Islet of Langerhans (tissue), 1 donor: ENCODE measurements at regions not wholly inside any gene's neighbourhood (a gene's known extent, or its start where the extent isn't known, plus 50 kb on each side); places are given as distances from the start of the nearest gene placed in this dataset.

Source experiments
- FAIRE-seq: peaks from one replicate; lab custom pipeline; 2011; peaks lifted over from hg19 to GRCh38; lab: Jason Lieb, UNC

DNA sequence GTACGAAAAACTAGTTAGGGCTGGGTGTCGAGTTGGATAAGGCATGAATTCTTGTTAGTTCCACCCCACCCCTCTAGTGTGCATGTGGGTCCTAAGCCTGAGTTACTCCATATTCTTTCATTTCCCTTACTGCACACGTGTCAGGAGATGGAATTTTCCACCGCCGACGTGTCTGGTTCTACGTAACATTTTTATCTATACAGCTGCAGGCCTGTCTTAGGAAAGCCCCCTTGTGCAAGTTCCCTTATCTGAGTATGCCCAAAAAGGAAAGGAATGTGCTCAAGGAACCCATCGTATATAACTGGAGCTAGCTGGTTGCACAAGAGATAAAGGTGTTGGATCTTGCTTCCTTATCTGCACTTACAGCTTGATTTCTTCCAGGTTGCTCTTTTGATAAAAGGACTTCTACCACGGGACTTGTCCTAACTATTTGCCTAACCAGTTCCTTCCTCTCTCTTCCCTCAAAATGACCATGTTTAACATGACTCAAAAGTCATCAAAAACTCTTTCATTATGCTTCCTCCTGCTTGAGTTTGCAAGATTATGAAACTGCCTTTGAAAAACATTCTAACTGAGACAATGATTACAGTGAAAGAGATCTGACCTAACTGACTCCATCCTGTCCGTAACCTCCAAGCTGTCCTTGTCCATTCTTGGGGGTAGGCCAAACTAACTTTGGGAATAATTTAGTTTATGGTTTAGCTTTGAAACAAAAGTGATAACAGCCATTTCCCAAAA lies 181.4 kb downstream of the AKR1D1 start:
- no peak for FAIRE-seq

DNA sequence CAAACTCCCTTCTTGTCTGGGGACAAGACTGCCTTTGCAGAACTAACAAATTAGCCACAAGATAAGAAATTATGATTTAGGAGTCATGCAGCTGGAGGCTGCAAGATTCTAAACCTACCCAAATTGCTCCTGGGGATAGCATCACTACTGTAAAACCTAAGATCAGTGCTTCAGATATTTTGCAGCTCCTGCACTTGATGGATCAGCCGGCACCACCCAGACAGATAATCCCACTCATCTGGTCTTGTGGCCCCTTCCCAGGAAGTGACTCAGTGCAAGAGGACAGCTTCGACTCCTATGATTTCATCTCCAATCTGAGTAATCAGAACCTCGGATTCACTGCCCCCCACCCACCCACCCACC lies 181.9 kb downstream of the AKR1D1 start:
- no peak for FAIRE-seq

DNA sequence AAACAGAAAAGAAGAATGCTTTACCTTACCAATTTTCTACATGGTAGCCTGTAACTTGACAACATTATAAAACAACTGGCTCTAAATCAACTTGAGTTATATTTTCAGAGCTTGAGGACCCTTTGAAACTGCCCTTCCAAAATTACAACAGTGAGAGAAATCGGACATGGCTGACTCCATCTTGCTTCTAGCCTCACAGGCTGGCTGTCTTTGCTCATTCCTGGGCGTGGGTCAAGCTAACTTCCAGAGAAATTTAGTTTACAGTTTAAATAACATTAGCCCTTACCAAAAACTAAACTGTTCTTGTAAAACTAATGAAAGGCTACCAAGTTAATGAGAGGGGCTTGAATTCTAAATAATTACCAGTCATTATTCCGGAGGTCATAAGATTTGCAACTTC lies 183.4 kb downstream of the AKR1D1 start:
- FAIRE-seq, result no peak

DNA sequence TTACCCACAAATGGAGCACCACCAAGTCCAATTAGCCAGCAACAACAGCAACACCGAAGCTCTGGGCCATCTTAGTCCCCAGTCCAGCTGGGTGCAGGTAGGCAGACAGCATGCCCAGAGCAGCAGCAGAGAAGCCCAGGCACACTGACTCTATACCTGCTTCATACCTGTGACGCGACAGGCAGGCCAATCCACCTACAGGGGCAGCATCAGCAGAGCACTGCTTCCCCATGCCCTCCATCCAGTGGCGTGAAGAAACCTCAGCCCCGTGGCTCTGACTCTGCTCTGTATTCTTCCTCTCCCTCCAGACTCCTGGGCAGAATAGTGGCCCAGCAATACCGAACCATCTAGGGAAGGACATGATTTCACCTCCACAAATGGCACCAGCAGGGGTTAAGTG lies 191.7 kb downstream of the AKR1D1 start:
- FAIRE-seq, result no peak

DNA sequence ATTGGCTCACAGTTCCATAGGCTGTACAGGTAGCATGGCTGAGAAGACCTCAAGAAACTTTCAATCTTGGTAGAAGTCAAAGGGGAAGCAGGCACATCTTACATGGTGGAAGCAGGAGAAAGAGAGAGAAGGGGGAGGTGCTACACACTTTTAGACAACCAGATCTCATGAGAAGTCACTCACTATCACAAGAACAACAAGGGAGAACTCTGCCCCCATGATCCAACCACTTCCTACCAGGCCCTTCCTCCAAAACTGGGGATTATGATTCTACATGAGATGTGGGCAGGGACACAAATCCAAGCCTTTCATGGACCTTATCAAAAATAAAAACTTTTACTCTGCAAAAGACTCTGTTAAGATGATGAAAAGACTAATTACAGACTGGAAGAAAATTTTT lies 183.2 kb upstream of the TRIM24 start:
- FAIRE-seq, result no peak

DNA sequence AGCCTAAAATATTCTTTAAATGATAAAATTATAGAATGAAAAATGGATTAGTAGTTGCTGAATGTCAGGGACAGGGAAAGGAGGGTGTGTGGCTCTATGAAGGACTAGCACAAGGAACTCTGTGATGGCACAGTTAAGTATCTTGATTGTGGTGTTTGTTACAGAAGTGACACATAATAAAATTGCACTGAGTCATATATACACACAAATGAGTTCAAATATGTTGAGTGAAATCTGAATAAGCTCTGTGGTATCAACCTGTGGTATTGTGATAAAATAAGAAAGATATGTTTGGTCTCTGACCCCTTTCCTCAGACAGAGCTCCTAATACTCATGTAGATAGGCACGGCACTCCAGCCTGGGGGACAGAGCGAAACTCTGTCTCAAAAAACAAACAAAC lies 181.5 kb upstream of the TRIM24 start:
- FAIRE-seq, result no peak

DNA sequence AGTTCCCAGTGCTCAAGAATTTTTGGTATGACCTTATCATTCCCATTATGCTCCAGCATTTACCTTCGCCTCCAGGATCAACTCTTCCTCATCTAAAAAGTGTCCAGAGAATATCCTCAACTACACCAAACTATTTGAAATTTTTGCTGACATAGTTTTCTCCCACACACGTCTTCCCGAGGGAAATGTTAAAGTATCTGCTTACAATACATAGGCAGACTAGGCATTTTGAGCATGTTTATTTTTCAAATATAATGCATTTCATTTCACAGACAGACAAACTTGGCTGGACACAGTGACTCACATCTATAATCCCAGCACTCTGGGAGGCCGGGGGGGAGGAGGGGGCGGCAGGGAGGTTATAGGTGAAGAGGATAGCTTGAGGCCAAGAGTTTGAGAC lies 177.1 kb upstream of the TRIM24 start:
- no peak for FAIRE-seq

DNA sequence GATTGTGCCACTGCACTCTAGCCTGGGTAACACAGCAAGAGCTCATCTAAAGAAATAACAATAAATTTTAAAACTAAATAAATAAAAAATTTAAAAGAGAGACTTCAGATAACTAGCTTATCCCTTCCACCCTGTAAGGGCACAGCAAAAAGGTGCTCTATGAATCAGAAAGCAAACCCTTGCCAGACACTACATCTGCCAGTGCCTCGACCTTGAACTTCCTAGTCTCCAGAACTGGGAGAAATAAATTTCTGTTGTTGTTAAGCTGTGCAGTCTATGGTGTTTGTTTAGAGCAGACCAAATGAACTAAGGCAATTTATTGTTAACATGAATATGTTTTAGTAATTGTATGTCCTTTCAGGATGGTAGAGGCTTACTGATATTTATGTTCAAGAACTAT lies 174.9 kb upstream of the TRIM24 start:
- FAIRE-seq, result no peak

DNA sequence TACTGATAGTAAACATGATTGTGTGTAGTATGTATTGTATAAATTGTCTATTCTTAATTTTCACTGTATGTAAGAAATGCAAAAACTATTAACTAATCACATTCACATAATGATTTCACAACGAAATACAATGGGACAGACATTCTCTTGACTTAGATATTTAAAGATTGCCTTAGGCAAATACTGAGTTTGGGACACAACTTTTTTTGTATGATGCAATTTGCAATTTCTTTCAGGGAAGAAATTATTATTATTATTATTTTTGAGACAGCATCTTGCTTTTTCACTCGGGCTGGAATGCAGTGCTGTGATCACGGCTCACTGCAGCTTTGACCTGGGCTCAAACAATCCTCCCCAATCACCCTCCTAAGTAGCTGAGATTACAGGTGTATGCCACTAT lies 173.2 kb upstream of the TRIM24 start:
- FAIRE-seq, result no peak

DNA sequence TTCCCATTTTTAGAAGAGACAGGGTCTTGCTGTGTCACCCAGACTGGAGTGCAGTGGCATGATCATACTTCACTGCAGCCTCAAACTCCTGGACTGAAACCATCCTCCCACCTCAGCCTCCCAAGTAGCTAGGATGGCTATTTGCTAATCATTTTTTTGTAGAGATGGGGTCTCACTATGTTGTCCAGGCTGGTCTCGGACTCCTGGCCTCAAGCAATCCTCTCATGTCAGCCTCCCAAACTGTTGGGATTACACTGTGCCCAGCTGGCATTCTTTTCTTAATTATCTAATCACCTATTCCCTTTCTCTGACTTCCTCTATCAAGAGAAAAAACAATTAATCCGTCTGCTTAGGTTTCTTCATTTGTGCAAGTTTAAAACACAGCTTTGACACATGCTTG lies 172.5 kb upstream of the TRIM24 start:
- no peak for FAIRE-seq

DNA sequence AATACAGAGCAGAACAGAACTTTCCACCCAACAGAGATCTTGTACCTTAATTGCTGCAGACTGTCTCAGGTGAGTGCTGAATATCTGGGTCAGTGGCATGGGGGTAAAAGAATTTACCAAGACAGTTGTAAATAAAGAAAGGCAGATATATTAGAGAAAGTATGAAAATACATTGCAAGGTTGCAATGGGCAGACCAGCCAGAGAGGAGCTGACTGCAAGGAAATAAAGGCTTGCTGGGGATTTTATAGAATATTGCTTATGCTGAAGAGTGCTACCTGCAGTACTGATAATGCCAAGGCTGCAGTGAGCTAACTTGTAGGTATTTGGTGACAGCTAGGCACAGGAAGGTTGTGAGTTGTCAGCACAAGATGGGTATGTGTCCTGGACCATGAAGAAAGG lies 171.0 kb upstream of the TRIM24 start:
- no peak for FAIRE-seq

DNA sequence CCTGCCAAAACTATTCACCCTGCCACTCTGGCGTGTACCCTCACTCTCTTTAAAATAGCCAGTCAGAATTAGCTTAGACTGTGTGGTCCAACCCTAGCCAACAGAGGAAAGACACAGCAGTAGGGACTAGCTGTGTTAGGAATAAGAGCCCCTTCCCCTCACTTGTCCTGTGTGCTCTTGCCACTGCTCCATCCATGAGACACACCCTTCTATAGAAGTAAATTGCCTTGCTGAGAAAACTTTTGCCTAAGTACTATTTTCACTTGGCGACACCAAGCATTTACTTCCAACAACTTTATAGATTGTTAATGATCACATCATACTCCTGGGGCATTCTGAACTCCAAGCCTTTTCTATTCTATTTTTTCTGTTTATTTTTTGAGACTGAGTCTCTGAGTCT lies 170.2 kb upstream of the TRIM24 start:
- no peak for FAIRE-seq

DNA sequence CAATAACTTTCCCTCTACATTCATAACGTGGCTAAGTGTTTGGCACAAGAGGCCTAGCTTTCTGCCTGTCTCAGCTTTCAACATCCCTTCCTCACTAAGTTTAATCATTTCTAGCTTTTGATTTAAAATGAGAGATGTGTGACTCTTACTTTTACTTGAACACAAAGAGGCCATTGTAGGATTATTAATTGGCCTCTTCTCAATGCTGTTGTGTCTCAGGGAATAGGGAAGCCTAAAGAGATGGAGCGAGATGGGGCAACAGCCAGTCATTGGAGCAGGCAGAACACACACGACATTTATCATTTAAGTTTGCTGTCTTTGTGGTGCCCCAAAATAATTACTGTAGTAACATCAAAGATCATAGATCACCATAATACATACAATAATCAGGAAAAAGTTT lies 167.1 kb upstream of the TRIM24 start:
- FAIRE-seq, result no peak

DNA sequence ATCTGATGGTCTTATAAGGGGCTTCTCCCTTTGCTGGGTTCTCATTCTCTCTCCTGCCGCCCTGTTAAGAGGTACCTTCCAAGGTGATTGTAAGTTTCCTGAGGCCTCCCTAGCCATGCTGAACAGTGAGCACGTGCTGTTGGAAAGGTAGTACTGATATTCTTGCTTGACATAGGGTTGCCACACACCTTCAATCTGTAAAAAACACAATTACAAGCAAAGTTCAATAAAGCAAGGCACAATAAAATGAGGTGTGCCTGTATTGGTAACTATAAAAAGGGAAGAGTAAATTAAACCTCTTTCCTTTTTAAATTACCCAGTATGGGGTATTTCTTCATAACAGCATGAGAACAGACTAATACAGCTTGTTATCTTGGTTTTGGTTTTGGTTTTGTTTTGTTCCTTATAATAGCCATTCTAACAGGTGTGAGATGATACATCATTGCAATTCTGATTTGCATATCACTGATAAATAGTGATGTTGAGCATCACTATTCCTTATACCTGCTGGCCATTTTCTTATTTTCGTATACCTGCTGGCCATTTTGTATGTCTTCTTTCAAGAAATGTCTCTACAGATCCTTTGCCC lies 164.9 kb upstream of the TRIM24 start:
- FAIRE-seq, result no peak

DNA sequence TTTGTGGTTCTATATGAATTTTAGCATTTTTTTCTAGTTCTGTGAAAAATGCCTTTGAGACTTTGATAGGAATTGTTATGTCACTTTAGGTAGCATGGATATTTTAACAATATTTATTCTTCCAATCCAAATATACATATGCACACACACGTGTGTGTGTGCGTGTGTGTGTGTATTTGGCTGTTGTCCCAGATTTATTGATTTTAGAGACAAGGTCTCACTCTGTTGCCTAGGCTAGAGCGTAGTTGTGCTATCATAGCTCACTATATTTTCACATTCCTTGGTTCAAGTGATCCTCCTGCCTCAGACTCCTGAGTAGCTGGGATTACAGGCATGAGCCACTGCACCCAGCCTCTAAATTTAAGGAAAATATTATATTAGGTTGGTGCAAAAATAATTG lies 162.5 kb upstream of the TRIM24 start:
- no peak for FAIRE-seq

DNA sequence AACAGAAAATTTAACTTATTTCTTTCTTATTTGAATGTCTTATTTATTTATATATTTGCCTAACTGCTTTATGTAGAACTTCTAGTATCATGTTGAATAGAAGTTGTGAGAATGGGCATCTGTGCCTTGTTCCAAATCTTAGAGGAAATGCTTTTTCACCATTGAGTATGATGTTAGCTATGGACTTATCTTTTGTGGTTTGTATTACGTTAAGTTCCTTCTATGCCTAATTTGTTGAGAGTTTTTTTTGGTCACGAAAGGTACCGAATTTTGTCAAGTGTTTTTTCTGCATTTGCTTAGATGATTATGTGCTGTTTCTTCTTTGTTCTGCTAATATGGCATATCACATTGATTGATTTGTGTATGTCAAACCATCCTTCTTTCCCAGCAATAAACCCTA lies 161.0 kb upstream of the TRIM24 start:
- FAIRE-seq, result no peak

DNA sequence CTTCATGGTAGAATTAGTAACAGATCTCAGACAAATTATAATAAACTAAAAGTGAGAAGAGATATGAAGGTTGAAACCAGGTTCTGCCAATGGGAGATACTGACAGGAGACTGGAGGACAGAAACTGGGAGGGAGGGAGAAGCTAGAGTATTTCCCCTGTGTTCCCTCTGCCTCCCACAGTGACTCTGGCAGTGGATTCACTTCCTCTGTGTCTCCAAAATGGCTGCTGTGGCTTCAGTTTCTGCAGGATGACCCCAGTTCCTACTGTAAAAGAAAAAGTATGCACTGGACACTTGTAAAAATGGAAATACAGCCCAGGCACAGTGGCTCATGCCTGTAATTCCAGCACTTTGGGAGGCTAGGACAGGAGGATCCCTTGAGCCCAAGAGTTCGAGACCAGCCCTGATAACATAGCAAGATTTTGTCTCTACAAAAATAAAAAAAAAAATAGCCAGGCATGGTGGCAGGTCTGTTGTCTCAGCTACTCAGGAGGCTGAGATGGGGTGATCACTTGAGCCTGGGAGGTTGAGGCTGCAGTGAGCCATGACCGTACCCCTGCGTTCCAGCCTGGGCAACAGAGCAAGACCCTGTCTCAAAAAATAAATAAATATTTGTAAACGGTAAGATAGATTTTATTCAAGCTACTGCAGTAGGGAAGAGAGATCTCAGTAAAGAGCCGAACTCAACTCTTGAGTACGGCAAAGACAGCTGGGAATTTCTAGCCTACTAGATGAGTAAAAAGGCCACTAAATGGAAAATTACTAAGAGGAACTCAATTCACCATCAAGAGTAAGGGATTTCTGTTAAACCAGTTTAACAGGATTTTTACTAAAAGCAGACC lies 156.6 kb upstream of the TRIM24 start:
- FAIRE-seq, result no peak

DNA sequence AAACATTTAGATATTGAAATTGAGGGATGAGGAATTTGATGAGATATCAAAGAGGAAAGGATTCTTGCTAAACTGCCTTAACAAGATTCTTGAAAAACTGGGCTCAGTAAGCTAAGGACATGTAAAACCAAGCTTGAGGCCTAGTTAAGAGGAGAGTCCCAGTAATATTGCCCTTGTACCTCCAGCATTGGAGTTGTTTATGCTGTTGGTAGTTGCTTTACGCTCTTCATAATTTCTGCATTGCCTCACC lies 156.1 kb upstream of the TRIM24 start:
- FAIRE-seq, result no peak

DNA sequence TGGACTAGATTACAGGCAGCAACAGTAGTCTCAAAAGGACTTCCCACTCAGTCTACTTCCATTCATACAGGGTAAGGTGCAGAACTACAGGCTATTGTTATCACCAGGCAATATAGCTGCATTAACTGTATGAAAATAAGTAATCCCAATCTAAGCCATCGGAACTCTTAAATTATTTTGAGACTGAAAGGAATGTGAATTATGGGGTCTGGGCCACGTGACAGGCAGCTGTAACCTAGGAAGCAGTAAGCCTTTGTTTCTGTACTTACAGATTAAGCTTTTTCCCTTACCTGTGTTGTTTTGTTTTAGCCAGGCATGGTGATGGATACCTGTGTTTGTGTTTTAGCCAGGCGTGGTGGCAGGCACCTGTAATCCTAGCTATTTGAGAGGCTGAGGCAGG lies 152.4 kb upstream of the TRIM24 start:
- no peak for FAIRE-seq

DNA sequence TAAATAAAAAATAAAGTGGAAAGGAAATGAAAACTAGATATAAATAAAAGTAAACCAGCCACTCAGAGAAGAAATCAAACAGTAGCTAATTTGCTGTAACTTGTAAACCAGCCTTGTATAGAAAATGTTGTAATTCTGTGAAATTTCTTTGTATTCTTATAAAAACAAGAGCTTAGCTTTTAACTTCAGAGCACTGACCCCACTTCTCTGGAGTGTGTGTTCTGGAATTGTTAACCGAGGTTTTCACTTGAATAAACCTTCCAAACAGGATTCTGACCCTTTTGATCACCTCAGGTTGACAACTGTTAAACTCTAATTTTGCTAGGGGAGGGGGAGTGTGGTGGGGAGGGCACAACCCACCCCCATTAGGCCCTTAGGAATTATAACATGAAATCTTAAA lies 151.9 kb upstream of the TRIM24 start:
- no peak for FAIRE-seq

DNA sequence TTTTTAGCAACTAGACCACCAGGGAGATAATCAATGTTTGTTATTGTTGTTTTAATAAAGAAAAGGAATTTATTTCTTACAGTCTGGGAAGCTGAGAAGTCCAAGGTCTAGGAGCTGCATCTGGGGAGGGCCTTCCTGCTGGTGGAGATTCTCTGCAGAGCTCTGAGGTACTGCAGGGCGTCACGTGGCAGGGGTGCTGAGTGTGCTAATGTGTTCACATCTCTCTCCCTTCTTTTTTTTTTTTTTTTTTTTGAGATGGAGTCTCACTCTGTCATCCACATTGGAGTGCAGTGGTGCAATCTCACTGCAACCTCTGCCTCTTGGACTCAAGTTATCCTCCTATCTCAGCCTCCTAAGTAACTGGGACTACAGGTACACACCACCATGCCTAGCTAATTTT lies 150.9 kb upstream of the TRIM24 start:
- FAIRE-seq, result no peak

DNA sequence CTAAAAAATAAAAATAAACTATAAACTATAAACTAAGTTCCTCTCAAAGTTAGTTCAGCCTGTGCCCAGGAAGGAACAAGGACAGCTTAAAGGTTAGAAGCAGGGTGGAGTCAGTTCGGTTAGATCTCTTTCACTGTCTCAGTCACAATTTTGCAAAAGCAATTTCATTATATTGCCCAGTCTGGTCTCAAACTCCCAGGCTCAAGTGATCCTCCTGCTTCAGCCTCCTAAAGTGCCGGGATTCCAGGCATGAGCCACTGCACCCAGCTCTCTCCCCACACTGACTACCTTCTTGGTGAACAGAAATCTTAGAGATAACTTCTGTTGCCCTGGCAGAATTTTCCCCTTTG lies 146.3 kb upstream of the TRIM24 start:
- no peak for FAIRE-seq

DNA sequence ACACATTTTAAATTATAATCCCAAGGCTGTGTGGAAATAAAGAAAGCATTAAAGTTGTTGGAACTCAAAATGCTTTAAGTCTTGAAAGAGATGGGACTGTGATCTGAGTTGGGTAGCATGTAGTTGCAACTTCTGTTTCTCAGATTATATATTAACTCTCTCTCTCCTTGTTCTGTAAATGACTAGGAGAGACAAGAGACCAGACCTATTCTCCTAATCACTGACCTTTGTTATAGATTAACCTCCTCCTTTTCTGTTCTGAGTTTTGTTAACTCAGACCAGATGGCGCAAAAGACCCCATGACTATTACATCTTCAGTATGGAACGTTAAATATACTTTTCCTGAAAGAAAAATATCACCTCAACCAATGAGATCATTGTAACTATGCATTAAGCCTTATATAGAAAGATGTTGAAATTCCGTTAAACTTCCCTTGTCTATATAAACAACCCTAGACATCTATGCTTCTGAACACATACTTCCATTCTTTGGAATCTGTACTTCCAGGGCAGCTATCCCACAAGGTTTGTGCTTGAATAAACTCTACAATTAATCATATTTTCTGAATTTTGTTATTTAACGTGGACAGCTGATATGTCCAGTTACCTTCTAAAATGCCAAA lies 143.5 kb upstream of the TRIM24 start:
- no peak for FAIRE-seq
